Dermis blood vessel endothelial cell (primary cell): ENCODE measurements at regions not wholly inside any gene's neighbourhood (a gene's known extent, or its start where the extent isn't known, plus 50 kb on each side); places are given as distances from the start of the nearest gene placed in this dataset.
"Not testable (repeated sequence)": the region's sequence is repeated elsewhere in the genome, so short reads cannot be mapped to it uniquely, and the experiment has no call there.

Source experiments
- DNase-seq: peaks from one replicate; pipeline ENCODE4 v3.0.0; 2010

- DNase-seq: no peak
Measured at GRCh38 chr14:30322819-30323218, 236.1 kb upstream of the G2E3 start.

GRCh38 chr14:30330033-30330432 lies 228.9 kb upstream of the G2E3 start:
- DNase-seq: no peak

GRCh38 chr14:30330445-30330844 lies 228.5 kb upstream of the G2E3 start:
- peak; percentile 4 for DNase-seq

GRCh38 chr14:30331030-30331429 lies 227.9 kb upstream of the G2E3 start:
- DNase-seq: no peak

GRCh38 chr14:30332374-30332773 lies 226.6 kb upstream of the G2E3 start:
- DNase-seq: no peak

- DNase-seq: peak; percentile 2
Measured at GRCh38 chr14:30333934-30334333, 225.0 kb upstream of the G2E3 start.

- DNase-seq: no peak
Measured at GRCh38 chr14:30337456-30337855, 221.5 kb upstream of the G2E3 start.

- no peak for DNase-seq
Measured at GRCh38 chr14:30339311-30339901, 219.6 kb upstream of the G2E3 start.

- DNase-seq: no peak
Measured at GRCh38 chr14:30340495-30340894, 218.5 kb upstream of the G2E3 start.

- no peak for DNase-seq
Measured at GRCh38 chr14:30345511-30345910, 213.4 kb upstream of the G2E3 start.

GRCh38 chr14:30348445-30348844 lies 210.5 kb upstream of the G2E3 start:
- no peak for DNase-seq

GRCh38 chr14:30349520-30349919 lies 209.4 kb upstream of the G2E3 start:
- no peak for DNase-seq

- DNase-seq: no peak
Measured at GRCh38 chr14:30354439-30354838, 204.5 kb upstream of the G2E3 start.

GRCh38 chr14:30355431-30355913 lies 203.5 kb upstream of the G2E3 start:
- no peak for DNase-seq

- DNase-seq: no peak
Measured at GRCh38 chr14:30356438-30357202, 202.3 kb upstream of the G2E3 start.

- no peak for DNase-seq
Measured at GRCh38 chr14:30357791-30358190, 201.2 kb upstream of the G2E3 start.

GRCh38 chr14:30362369-30363218 lies 196.4 kb upstream of the G2E3 start:
- DNase-seq: no peak

GRCh38 chr14:30363219-30363880 lies 195.6 kb upstream of the G2E3 start:
- not testable (repeated sequence) for DNase-seq

GRCh38 chr14:30369502-30370180 lies 189.3 kb upstream of the G2E3 start:
- no peak for DNase-seq

- DNase-seq: no peak
Measured at GRCh38 chr14:30373053-30373452, 185.9 kb upstream of the G2E3 start.

- DNase-seq: no peak
Measured at GRCh38 chr14:30373526-30373925, 185.4 kb upstream of the G2E3 start.

- DNase-seq: peak; percentile 77
Measured at GRCh38 chr14:30375296-30375892, 183.6 kb upstream of the G2E3 start.
